Liver (tissue), 9 donors: ENCODE measurements at regions not wholly inside any gene's neighbourhood (a gene's known extent, or its start where the extent isn't known, plus 50 kb on each side); places are given as distances from the start of the nearest gene placed in this dataset. TPM values are rescaled to one million over a fixed set of nuclear protein-coding genes. Genes with fewer than 3 reads are reported as not detected.

Source experiments
- DNase-seq: peaks from one replicate; pipeline ENCODE4 v3.0.0-alpha.2; 2017; ENCODE audit warnings: low spot score
- H3K27ac ChIP-seq, 2 donors: one replicate each; pipeline ENCODE4 v1.7.0; 2013; ENCODE audit warnings: inconsistent platforms in 2 of 2, low read length in 2 of 2, control low read depth in 1 of 2, low read depth in 1 of 2, mild to moderate bottlenecking in 1 of 2
- H3K27me3 ChIP-seq, 4 donors: one replicate each; pipeline versions ENCODE4 v1.6.1 to v1.7.0; 2013; ENCODE audit warnings: low read length in 3 of 4, inconsistent platforms in 1 of 4, mild to moderate bottlenecking in 1 of 4, moderate library complexity in 1 of 4; ENCODE audit not compliant: control insufficient read depth in 4 of 4, insufficient read depth in 4 of 4
- H3K36me3 ChIP-seq, 4 donors: one replicate each; pipeline versions ENCODE4 v1.6.1 to v1.7.0; 2013; ENCODE audit warnings: low read length in 3 of 4, mild to moderate bottlenecking in 3 of 4, low read depth in 1 of 4, moderate library complexity in 1 of 4; ENCODE audit not compliant: control insufficient read depth in 4 of 4, insufficient read depth in 3 of 4
- H3K4me1 ChIP-seq, 4 donors: one replicate each; pipeline versions ENCODE4 v1.6.1 to v1.7.0; 2013; ENCODE audit warnings: low read length in 3 of 4, mild to moderate bottlenecking in 3 of 4, moderate library complexity in 1 of 4; ENCODE audit not compliant: control insufficient read depth in 4 of 4, insufficient read depth in 4 of 4
- H3K4me3 ChIP-seq, 3 donors: one replicate each; pipeline versions ENCODE4 v1.6.1 to v1.7.0; 2013; ENCODE audit warnings: low read length in 3 of 3, control low read depth in 1 of 3, low read depth in 1 of 3, mild to moderate bottlenecking in 1 of 3
- H3K9ac ChIP-seq, 2 donors: one replicate each; pipeline ENCODE4 v1.7.0; 2013; ENCODE audit warnings: low read length in 2 of 2, mild to moderate bottlenecking in 2 of 2, moderate library complexity in 2 of 2, control low read depth in 1 of 2, low read depth in 1 of 2
- H3K9me3 ChIP-seq, 4 donors: one replicate each; pipeline versions ENCODE4 v1.6.1 to v1.7.0; 2013; ENCODE audit warnings: low read length in 3 of 4; ENCODE audit not compliant: control insufficient read depth in 4 of 4
- CTCF ChIP-seq: fragments of 150-350 bp; IDR thresholded peaks from 2 replicates; pipeline ENCODE4 v1.5.1; 2017; ENCODE audit warnings: improper control_type of control experiment, low read depth, low read length; ENCODE audit not compliant: missing input control
- HNF4G ChIP-seq: IDR thresholded peaks from 2 replicates; pipeline ENCODE4 v1.6.1; 2016; ENCODE audit warnings: antibody characterized with exemption
- JUND ChIP-seq, 2 donors: IDR thresholded peaks; 2 replicates each; pipeline ENCODE4 v1.6.1; 2016; ENCODE audit warnings: antibody characterized with exemption in 2 of 2
- NR2F2 ChIP-seq: IDR thresholded peaks from 2 replicates; pipeline ENCODE4 v1.6.1; 2016; ENCODE audit warnings: antibody characterized with exemption
- RAD21 ChIP-seq, 2 donors: IDR thresholded peaks; 2 replicates each; pipeline ENCODE4 v1.6.1; 2016; ENCODE audit warnings: antibody characterized with exemption in 2 of 2, mild to moderate bottlenecking in 2 of 2
- RXRA ChIP-seq, 2 donors: IDR thresholded peaks; 2 replicates each; pipeline ENCODE4 v1.6.1; 2017 to 2018; ENCODE audit warnings: antibody characterized with exemption in 2 of 2, mild to moderate bottlenecking in 1 of 2
- TAF1 ChIP-seq: conservative IDR thresholded peaks from 2 replicates; pipeline ENCODE4 v1.6.1; 2016; ENCODE audit warnings: antibody characterized with exemption, mild to moderate bottlenecking
- ZBTB33 ChIP-seq: IDR thresholded peaks from 2 replicates; pipeline ENCODE4 v1.6.1; 2016; ENCODE audit warnings: antibody characterized with exemption
- WGBS: extraction: QIAGEN DNeasy Blood & Tissue Kit; methylation state at CpG from one replicate; pipeline ENCODE4 v1.1.7; 2013; 5-methylcytosine and 5-hydroxymethylcytosine counted together
- small RNA-seq: library from RNA; depleted of rRNA; stranded (forward); fragments of <200 nt; gene quantifications from one replicate; pipeline ENCODE3, GENCODE V24; 2014
- donor health status: healthy.
- donor health status: healthy.
- donor health status: healthy.
- donor health status: healthy.
- donor health status: healthy.

- no peak for TF ChIP-seq JUND (IDR thresholded peaks at IDR 0.05)
- TF ChIP-seq RXRA (IDR thresholded peaks at IDR 0.05) = no peak
- no peak for TF ChIP-seq NR2F2
- TF ChIP-seq CTCF = no peak
- no peak for TF ChIP-seq ZBTB33
- Histone ChIP-seq H3K27me3 (no peaks in the 10 kb centered on the region), H3K36me3 (no peaks in the 10 kb centered on the region), H3K9me3 (peaks cover 0 to 2% (median 0%) of the 10 kb centered on the region in 4 donors), H3K4me3 (no peak overlapping the region), H3K9ac (no peak overlapping the region), H3K27ac (no peak overlapping the region), H3K4me1 (no peaks in the 10 kb centered on the region)
- no peak for DNase-seq
- WGBS = 76% methylated on average over 14 of the region's 14 CpGs
Observed at GRCh38 chr13:77975358-77976042, 56.9 kb upstream of the EDNRB start.

- H3K27ac ChIP-seq = no peak overlapping the region
- DNase-seq = no peak
- no peaks in the 10 kb centered on the region for H3K36me3 ChIP-seq
- no peaks in the 10 kb centered on the region for H3K9me3 ChIP-seq
- no peak overlapping the region for H3K4me3 ChIP-seq
- no peak for TF ChIP-seq TAF1
- no peak for TF ChIP-seq RAD21 (IDR thresholded peaks at IDR 0.05)
- no peak for TF ChIP-seq RXRA (IDR thresholded peaks at IDR 0.05)
- TF ChIP-seq HNF4G = no peak
- no peaks in the 10 kb centered on the region for H3K27me3 ChIP-seq
- no peaks in the 10 kb centered on the region for H3K4me1 ChIP-seq
- 46% methylated on average over 5 of the region's 5 CpGs for WGBS
- H3K9ac ChIP-seq = no peak overlapping the region
Observed at GRCh38 chr13:77969299-77969698, 50.7 kb upstream of the EDNRB start.

Small RNA genes in the stretch of these regions (small RNA-seq; reads per million reads assigned to genes)
- gene RNY3P3 = not detected
